ENCODE measurements at regions not wholly inside any gene's neighbourhood (a gene's known extent, or its start where the extent isn't known, plus 50 kb on each side); places are given as distances from the start of the nearest gene placed in this dataset.

DNA sequence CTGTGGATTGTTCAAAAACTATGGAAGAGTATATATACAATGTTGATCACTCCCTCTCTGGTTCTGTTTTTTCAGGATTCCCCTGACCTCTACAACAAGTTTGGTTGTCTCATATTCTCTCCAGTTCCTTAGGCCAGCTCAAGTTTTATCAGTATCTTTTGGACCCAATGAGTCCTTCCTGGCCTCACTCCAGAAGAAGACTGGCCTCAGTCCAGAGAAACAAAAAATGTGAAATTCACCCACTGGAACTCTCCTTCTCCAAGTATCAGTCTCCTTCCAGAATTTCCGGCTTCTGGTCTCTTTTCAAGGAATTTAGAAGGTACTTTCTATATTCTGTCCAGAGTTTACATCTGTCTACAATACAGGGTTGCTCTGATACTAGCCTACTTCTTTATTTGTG is 537.8 kb upstream of the FTMT start:
- H3K36me3 Mint-ChIP-seq: no peaks in the 10 kb centered on the region
- H3K4me3 ChIP-seq: no peak overlapping the region
- H3K27me3 ChIP-seq: no peaks in the 10 kb centered on the region

GRCh38 chr5:121315786-121316185 is 535.9 kb upstream of the FTMT start:
- H3K4me1 ChIP-seq: no peaks in the 10 kb centered on the region
- H3K27me3 ChIP-seq: no peaks in the 10 kb centered on the region
- no peak overlapping the region for H3K27ac Mint-ChIP-seq
- H3K4me3 Mint-ChIP-seq: no peak overlapping the region
- H3K9me3 ChIP-seq (ENCODE audit: low read depth): no peaks in the 10 kb centered on the region
- no peak overlapping the region for H3K27ac ChIP-seq
- peaks cover 2% of the 10 kb centered on the region for H3K27me3 Mint-ChIP-seq (ENCODE audit: insufficient read depth, low read depth)
- no peak overlapping the region for H2AFZ ChIP-seq (replicated peaks)
- H3K9me3 Mint-ChIP-seq: no peaks in the 10 kb centered on the region
- H3K36me3 Mint-ChIP-seq: no peaks in the 10 kb centered on the region
- H3K4me2 ChIP-seq: no peak overlapping the region
- TF ChIP-seq EZH2 (IDR thresholded peaks at IDR 0.05): no peak
- TF ChIP-seq EZH2phosphoT487 (IDR thresholded peaks at IDR 0.05): no peak
- TF ChIP-seq CTCF (IDR thresholded peaks at IDR 0.05): no peak
- H3K4me1 Mint-ChIP-seq: no peaks in the 10 kb centered on the region
- H3K36me3 ChIP-seq: no peaks in the 10 kb centered on the region
- no peaks in the 10 kb centered on the region for H3F3A ChIP-seq (ENCODE audit: low read depth)
- H3K9ac ChIP-seq: no peak overlapping the region
- no peak for DNase-seq (ENCODE audit: low spot score)
- no peak overlapping the region for H3K4me3 ChIP-seq
- no peaks in the 10 kb centered on the region for H3K79me2 ChIP-seq (ENCODE audit: low read depth)
- H4K20me1 ChIP-seq (ENCODE audit: low read depth): no peaks in the 10 kb centered on the region

More for the DNA sequence above, 537.8 kb upstream of the FTMT start:
- H3K4me1 ChIP-seq: no peaks in the 10 kb centered on the region
- H3K9me3 ChIP-seq (ENCODE audit: low read depth): no peaks in the 10 kb centered on the region
- Mint-ChIP-seq H3K4me3 (no peak overlapping the region), H3K27ac (no peak overlapping the region), H3K27me3 (ENCODE audit: insufficient read depth, low read depth) (peaks cover 1% of the 10 kb centered on the region), H3K4me1 (no peaks in the 10 kb centered on the region), H3K9me3 (no peaks in the 10 kb centered on the region)
- no peak overlapping the region for H3K4me2 ChIP-seq
- H3K36me3 ChIP-seq: no peaks in the 10 kb centered on the region
- H2AFZ ChIP-seq (replicated peaks): no peak overlapping the region
- H3K27ac ChIP-seq: no peak overlapping the region
- no peaks in the 10 kb centered on the region for H3F3A ChIP-seq (ENCODE audit: low read depth)
- no peaks in the 10 kb centered on the region for H3K79me2 ChIP-seq (ENCODE audit: low read depth)
- DNase-seq (ENCODE audit: low spot score): no peak
- no peak overlapping the region for H3K9ac ChIP-seq
- H4K20me1 ChIP-seq (ENCODE audit: low read depth): no peaks in the 10 kb centered on the region
- TF ChIP-seq EZH2phosphoT487 (IDR thresholded peaks at IDR 0.05) (no peak), CTCF (IDR thresholded peaks at IDR 0.05) (no peak), EZH2 (IDR thresholded peaks at IDR 0.05) (no peak)

DNA sequence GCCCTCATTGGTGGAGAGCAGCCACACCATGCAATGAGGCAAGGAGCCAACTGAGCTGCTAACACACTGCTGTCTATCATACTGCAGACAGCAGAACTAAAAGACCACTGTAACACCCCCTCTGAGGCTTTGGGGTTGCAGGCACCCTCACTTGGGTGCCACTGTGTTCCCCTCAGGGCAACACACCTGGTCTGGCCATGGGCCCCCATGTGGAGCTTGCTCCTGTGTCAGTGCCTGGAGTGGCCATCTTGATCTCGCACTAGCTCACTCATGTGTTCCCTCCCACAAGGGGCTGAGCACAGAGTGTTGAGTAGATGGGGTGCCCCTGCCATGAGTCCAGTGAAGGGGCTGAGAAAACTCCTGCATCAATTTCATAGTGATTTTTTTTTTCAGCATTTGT is 532.4 kb upstream of the FTMT start:
- Histone ChIP-seq H3K79me2 (ENCODE audit: low read depth) (no peaks in the 10 kb centered on the region), H3K4me3 (no peak overlapping the region), H3K4me1 (no peaks in the 10 kb centered on the region), H3K27me3 (no peaks in the 10 kb centered on the region), H4K20me1 (ENCODE audit: low read depth) (no peaks in the 10 kb centered on the region), H3K9ac (no peak overlapping the region), H3F3A (ENCODE audit: low read depth) (no peaks in the 10 kb centered on the region), H3K27ac (no peak overlapping the region), H3K36me3 (no peaks in the 10 kb centered on the region), H3K9me3 (ENCODE audit: low read depth) (no peaks in the 10 kb centered on the region), H2AFZ (replicated peaks) (no peak overlapping the region), H3K4me2 (no peak overlapping the region)
- Mint-ChIP-seq H3K36me3 (no peaks in the 10 kb centered on the region), H3K9me3 (no peaks in the 10 kb centered on the region), H3K27me3 (ENCODE audit: insufficient read depth, low read depth) (peaks cover 2% of the 10 kb centered on the region), H3K4me1 (no peaks in the 10 kb centered on the region), H3K4me3 (no peak overlapping the region), H3K27ac (no peak overlapping the region)
- DNase-seq (ENCODE audit: low spot score): no peak
- TF ChIP-seq CTCF (IDR thresholded peaks at IDR 0.05) (no peak), EZH2phosphoT487 (IDR thresholded peaks at IDR 0.05) (no peak), EZH2 (IDR thresholded peaks at IDR 0.05) (no peak)

DNA sequence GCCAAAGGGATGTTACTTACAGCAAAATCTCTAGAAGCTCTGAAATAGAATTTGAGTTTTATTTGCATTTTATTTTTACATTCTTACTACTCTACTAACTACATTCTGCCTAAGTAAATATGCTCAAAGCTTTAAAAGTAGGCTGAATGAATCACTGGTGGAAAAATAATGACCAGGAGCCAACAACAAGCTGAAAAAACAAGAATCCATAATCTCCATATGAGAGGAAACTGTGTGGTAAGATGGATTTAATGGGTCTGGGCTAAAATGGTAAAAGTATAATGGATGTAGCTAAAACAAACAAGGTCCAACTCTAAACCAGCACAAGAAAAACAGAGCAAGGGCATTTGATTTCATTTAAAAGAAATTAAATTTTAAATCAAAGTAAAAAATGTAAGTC is 525.8 kb upstream of the FTMT start:
- Histone ChIP-seq H3K79me2 (ENCODE audit: low read depth) (no peaks in the 10 kb centered on the region), H3K36me3 (no peaks in the 10 kb centered on the region), H3K4me3 (no peak overlapping the region), H3K9me3 (ENCODE audit: low read depth) (no peaks in the 10 kb centered on the region), H4K20me1 (ENCODE audit: low read depth) (no peaks in the 10 kb centered on the region), H3K4me2 (no peak overlapping the region), H2AFZ (replicated peaks) (no peak overlapping the region), H3K27me3 (no peaks in the 10 kb centered on the region), H3K4me1 (no peaks in the 10 kb centered on the region), H3F3A (ENCODE audit: low read depth) (no peaks in the 10 kb centered on the region), H3K9ac (no peak overlapping the region), H3K27ac (no peak overlapping the region)
- H3K36me3 Mint-ChIP-seq: no peaks in the 10 kb centered on the region
- DNase-seq (ENCODE audit: low spot score): no peak
- H3K4me1 Mint-ChIP-seq: no peaks in the 10 kb centered on the region
- H3K4me3 Mint-ChIP-seq: no peak overlapping the region
- H3K9me3 Mint-ChIP-seq: no peaks in the 10 kb centered on the region
- no peaks in the 10 kb centered on the region for H3K27me3 Mint-ChIP-seq (ENCODE audit: insufficient read depth, low read depth)
- no peak overlapping the region for H3K27ac Mint-ChIP-seq
- TF ChIP-seq EZH2phosphoT487 (IDR thresholded peaks at IDR 0.05) (no peak), EZH2 (IDR thresholded peaks at IDR 0.05) (no peak), CTCF (IDR thresholded peaks at IDR 0.05) (no peak)

Data from neural progenitor cell (in vitro differentiated cells).